NCI-H128 (cell line): ENCODE measurements at regions not wholly inside any gene's neighbourhood (a gene's known extent, or its start where the extent isn't known, plus 50 kb on each side); places are given as distances from the start of the nearest gene placed in this dataset.
"Not testable (repeated sequence)": the region's sequence is repeated elsewhere in the genome, so short reads cannot be mapped to it uniquely, and the experiment has no call there.

Experiments used
- DNase-seq: peaks from one replicate; lab custom pipeline; 2025; ENCODE audit not compliant: unreplicated experiment; lab: John Stamatoyannopoulos, UW

DNA sequence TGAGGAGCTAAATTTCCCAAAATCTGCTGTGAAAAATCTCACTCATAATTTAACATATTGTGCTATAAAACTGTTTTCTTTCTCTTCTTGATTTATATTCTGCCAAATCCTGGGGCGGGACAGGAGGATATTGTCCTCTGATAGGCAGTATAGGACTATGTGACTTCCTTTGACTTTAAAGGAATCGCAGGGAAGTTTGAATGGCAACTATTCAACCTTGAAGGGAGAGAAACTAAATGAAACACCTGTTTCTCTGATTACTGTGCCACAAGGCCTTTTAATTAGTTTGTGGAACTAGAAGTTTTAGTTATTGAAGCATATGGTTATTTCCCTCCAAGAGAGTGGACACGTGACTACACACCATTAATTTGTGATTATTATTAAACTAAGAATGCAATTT is 607.4 kb downstream of the GATA3 start:
- no peak for DNase-seq

DNA sequence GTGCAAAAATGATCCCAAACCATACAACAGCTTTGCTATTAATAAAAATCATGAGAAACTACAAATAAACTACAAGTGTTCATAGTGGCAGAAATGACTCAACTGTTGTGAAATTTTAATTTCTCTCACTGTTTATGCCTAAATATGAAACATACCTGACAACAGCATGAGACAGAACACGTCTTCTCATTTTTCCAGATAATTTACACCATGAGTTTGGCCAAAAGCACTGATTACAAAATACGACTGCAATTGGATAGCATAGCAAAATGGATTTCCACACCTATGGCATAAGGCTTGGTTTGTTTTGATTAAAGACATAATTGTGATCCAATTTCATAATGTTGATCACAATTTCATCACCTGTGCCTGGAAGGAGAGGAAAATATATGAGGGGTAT is 608.6 kb downstream of the GATA3 start:
- DNase-seq, result no peak

DNA sequence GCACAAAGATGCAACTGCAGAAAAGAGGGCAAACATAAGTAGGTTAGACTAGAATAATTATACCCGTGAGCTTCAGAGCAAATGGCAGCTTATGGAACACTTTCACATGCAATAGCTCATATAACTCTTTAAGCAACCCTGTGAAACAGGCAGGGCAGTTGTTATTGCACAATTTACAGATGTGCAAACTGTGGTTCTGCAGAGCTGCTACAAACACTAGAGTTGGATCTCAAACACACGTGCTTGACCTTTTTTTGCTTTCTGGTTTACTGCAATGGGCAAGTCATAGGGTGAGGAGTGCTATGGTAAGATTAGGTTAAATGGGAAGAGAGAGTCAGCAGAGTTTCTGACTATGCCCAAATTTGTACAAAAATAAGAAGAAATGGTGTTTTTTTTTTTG is 610.8 kb downstream of the GATA3 start:
- DNase-seq, result no peak

DNA sequence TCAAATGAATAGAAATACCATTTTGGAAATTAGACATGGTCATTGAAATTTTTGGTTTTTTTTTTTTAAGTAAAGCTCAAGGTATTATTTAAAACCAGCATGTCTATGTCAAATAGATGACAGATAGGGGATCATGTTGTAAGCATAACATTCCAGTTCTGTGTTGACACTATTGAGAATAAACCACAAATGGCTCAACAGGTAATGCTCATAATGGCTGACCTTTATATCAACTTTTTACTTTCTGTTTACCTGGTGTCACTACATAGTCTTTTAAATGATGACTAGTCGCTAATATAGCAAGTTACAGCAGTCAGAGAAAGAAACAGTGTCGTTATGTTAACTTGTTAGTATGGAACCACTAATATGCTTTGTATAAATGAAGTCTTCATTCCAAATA is 616.0 kb downstream of the GATA3 start:
- DNase-seq, result no peak

DNA sequence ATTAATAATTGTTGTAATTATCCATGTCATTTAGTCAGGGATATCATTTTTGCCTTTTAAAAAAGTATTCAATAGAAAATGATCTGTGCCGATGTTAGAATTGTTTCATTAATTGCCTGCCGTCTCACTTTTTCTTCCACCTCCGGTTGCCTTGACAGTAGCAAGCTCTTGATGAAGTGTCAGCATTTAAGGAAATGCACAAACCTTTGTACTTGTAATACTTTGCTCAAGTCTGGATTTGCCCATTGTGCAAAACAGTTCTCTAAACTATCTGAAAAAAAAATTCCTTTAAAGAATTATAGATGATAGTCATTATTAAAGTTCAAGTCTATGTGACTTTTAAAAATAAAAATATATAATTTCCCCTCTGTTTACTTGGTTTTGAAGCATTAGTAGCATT is 619.7 kb downstream of the GATA3 start:
- DNase-seq, result no peak

DNA sequence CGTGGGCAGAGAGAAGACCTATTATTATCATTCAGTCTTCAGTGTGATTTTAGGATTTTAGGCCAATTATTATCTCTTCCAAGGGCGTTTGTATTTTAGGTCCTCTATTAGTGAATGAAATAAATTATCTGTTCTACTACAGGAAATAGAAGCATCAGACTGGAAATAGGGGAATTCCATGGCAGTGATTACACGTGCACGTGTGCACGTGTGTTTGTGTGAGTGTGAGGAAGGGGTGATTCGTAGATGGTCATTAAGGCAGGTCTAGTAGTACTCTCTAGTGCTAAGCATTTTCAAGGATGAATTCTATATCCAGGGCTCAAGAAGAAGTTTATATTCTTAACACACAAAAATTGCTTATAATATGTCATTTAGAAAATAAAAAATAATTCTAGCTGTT is 623.2 kb downstream of the GATA3 start:
- DNase-seq, result no peak

DNA sequence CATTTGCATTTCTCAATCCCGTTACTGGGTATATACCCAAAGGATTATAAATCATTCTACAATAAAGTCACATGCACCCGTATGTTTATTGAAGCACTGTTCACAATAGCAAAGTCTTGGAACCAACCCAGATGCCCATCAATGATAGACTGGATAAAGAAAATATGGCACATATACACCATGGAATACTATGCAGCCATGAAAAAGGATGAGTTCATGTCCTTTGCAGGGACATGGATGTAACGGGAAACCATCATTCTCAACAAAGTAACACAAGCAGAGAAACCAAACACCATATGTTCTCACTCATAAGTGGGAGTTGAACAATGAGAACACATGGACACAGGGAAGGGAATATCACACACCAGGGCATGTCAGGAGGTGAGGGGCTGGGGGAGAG is 630.4 kb downstream of the GATA3 start:
- not testable (repeated sequence) for DNase-seq

DNA sequence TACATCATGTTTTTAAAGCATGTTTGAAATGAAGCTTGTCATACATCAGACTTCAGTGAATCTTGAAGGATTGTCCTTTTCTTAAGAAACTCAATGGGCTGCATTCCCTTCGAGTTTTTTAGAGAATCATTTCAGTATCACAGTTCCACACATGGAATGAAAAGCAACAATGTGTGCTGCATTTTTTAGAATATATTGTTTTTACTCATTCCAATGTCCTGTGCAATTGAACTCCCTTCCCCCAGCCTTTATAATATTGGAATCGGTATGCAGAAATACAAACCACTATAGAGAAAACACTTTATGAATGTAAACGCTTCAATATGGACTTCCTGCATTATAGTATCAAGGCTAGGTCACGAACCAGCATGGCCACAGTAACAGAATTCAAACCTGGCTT is 634.4 kb downstream of the GATA3 start:
- DNase-seq, result no peak

DNA sequence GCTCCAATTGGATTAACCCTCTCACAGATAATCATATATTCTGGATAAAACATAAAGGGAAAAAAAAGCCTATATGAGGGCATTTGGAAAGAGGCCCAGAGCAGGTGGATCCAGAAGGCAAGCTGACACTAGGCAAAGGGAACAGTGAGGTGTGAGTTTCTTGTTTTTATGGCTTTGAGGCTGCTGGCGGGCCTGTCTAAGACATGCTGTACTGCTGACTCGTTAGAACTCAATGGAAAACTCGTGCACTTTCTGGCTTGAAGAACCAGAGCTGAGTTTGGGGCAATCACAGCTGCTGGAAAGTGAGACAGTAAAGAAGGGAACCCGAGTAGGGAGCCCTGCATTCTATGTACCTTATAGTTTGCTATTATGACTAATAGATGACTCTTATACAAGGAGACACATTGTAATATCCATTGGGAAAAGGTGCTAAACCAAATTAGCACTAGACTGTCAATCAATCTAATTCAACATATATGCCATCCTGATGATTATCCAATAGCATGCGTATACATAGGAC is 637.1 kb downstream of the GATA3 start:
- DNase-seq, result no peak

DNA sequence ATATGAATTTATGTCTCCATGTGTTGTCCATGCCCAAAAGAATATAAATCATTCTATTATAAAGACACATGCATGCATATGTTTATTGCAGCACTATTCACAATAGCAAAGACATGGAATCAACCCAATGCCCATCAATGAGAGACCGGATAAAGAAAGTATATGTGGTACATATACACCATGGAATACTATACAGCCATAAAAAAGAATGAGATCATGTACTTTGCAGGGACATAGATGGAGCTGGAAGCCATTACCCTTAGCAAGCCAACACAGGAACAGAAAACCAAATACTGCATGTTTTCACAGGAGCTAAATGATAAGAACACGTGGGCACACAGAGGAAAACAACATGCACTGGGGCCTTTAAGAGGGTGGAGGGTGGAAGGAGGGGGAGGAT is 639.1 kb downstream of the GATA3 start:
- not testable (repeated sequence) for DNase-seq

DNA sequence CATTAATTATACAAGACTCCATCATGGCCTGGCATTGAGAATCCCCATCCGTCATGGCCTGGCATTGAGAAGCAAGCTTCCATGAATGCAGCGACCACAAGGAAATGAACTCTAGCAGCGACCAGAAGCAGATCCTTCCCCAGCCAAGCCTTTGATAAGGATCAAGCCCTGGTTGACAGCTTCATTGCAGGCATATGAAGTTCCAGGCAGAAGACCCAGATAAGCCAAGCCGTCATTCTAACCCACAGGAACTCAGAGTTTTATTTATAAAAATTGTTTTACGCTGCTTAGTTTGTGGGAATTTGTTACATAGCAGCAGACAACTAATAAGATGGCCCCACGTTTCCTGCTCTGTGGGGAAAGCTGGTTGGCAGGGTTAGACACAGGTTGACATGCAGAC is 642.3 kb downstream of the GATA3 start:
- no peak for DNase-seq

DNA sequence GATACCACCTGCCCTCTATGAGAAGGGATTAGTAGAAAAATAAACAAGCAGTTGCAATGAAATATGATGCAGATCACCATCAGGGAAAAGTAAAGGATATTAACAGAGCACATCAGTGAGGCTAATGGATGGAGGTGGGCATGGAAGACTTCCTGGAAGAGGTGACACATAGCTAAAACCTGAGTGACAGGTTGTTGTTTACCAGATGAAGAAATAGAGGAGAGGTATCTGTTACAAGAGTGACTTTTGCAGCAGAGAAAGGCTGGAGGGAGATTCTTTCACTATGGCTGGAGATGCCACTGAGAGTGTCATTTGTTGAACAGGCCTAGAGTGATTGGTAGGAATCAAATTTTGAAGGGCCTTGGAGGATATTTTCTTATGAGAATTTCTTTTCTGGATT is 646.2 kb downstream of the GATA3 start:
- no peak for DNase-seq

DNA sequence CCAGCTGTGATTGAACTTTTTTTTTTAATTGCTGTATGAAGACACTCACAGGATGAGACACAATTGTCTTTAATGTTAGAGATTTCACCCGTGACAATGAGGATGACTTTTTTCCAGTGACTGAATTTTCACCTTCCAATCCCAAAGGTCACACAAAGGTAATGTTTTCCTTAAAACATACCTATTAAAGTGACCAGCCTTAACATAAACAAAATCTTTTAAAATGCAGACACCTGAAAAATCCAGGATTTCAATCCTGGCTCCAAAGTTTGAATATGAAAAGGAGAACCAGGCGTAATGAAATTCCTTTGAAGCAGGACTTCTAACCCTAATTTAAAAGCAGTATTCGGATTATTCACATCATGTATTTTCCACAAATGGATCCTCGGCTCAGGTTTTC is 647.7 kb downstream of the GATA3 start:
- no peak for DNase-seq

DNA sequence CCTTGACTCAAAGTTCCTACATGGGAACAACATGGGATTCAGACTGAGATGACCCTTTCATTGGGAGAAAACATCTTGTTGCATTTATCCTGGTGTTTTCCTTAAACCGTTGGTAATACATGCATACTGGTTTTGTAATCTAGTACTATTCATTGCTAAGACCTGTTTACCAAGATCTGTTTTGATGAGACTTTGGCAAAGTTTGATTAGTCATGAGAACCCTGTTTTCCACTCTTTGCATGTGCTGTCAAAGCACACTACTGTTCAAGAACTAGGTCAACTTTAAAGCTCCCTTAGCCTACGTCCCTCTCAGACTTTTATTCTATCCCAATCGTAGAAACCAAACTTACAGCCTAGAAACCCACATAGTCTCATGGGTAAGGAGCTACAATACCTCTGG is 650.9 kb downstream of the GATA3 start:
- DNase-seq, result no peak

DNA sequence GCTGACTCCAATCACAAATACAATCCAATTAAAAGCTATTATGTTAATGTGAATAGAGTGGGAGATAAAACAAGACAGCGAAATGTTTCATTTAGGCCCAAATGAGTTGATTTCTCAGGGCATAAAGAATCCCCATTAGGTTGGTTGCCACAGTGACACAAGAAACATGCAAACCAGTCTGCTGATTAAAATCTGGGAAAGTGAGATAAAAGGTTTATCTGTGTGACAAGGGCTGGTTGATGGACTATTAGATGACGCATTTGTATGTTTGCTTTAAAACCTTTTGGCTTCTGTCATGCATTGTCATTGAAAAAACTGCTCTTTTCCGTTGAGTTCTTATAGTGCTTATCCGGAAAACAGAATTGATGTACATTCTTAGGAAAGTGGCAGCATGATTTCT is 658.2 kb downstream of the GATA3 start:
- no peak for DNase-seq

DNA sequence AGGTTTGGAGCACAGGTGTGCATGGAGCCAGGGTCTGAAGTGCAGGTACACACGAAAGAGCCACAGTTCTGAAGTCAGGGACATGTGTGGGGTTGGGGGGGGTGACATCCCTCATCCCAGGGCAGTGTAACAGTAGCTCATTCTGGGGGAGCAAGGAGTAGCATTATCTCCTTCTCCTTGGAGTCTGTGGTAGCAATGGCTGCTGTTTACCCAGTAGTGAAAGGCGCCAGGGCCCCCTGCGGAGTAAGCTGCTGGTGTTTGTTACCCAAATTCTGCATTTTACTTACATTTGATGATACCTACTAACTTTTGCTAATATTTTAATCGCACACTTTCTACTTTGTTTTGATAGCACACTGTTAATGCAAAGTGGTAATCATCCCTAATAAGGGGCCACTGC is 665.5 kb downstream of the GATA3 start:
- DNase-seq, result no peak

DNA sequence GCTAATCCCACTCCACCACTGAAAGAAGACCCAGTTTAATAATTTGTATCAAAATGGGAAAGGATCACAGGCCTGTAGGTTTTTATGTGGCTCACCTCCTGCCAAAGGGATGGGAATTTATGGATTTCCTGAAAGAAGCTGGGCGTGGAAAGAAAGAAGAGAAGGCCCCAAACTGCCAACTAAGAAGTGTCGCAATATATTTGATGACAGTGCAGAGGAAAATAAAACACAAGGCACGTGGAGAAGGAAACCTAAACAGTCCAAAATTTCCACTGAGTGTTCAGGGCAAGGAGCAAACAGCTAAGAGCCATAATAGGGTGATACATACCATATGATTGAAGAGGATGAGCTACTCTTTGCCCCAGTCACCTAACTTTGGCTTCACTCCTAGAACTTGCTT is 667.2 kb downstream of the GATA3 start:
- no peak for DNase-seq

DNA sequence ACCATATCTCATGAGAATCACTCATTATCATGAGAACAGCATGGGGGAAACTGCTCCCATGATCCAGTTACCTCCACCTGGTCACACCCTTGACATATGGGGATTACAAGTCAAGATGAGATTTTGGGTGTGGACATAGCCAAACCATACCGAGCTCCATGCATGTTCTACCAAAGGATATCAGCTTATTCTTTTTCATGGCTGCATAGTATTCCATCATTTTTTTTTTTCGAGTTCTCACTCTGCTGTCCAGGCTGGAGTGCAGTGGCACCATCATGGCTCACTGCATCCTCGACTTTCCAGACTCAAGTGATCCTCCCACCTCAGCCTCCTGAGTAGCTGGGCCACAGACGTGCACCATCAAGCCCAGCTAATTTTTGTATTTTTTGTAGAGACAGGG is 668.3 kb downstream of the GATA3 start:
- DNase-seq, result no peak

DNA sequence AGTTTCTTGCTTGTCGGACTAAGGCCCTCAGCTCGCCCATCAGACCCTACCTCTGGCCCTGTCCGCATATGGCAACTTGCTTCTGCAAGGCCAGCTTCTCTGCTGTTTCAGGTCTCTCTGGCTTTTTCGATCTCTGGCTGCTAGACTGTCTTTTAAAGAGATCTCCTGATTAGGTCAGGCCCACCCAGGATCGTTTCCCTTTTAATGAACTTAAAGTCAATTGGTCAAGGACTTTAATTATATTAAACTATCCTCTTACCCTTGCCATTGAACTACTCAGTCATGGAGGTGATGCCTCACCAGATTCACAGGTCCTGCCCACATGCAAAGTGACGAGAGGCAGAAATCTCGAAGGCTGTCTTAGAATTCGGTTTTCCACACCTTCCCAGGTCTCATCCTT is 670.9 kb downstream of the GATA3 start:
- no peak for DNase-seq

DNA sequence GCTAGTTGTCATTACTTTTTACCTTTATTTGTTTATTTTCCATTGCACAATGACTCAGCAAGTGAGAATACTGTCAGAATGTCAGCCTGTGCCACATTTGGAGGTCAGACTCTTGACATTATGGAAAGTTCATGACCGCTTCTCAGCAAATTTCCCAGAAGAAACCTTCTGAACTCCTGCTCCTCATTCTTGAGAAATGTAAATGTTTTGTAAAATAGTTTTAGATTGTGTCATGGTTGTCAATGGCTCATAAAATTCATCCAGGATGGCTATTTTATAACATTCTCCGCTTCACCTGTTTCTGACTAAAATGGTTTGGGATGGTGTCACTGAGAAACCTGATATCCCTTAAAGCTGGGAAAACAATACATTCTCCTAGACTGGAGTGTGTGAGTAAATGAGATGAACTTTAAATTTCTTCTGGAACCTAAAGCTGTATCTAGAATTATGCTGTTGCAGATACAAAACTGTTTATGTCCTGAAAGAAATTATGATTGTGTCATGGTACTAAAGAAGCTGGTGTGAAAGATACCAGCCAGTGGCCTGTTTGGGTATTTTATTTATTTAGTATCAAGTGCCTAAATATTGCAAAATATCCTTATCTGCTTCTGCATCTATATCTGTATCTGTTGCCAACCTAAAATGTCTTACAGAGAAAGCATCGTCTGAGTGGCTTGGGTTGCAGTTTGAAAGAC is 671.7 kb downstream of the GATA3 start:
- DNase-seq, result no peak

DNA sequence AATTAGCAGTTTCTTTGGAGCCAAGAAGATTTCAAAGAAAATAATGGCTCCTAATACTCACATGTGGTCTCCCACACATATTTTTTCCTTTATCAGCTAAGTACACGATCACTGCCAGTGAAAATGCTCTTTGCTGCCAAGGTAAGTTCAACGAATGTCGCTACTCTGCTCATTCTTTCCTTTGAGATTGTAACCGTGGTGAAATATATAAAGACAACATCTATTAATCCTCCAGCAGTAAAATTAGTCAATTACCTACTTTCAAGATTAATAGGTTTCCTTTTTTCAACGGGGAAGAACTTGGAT is 672.2 kb downstream of the GATA3 start:
- DNase-seq, result no peak

DNA sequence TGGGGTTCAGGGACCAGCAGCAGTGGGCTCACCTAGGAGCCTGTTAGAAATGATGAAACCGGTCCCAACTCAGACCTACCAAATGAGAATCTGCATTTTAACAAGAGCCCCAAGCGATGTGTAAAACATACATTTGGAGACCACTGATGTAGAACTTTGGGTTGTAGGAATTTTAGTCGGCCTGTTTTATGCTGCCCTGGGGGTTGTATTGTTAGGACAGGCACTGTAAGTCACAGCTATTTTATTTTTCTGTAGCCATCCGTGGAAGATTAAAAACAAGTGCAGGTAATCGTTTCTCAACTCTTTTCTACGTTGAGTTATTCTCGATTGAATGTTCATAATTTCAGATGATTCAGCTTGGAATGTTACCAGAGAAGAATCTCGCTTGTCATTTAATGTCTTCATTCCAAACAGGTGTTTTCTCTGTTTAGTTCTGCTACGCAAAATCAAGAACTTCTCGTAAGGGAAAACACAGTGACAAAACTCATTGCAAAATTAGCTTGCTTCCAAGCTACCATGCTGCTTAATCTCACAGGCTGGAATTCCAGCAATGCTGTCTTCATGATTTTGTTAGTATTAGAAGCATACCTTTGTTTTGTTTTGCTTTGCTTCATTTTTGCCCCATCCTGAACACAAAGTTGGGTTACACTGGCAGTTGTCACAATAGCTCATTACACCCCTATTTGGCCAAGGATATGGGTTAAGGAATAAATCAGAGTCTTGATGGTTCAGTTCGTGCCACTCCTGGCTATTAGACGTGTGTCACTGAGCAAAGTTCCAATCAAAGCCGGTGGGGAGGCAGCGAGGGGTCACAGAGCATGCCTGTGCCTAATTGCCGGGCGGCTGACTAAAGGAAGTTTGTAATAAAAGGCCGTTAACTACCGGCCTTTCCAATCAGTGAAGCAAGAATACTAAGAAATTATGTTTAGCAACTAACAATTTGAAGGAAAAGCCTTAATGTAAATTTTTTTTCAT is 676.9 kb downstream of the GATA3 start:
- no peak for DNase-seq
